ENCODE measurements at regions not wholly inside any gene's neighbourhood (a gene's known extent, or its start where the extent isn't known, plus 50 kb on each side); places are given as distances from the start of the nearest gene placed in this dataset.

GRCh38 chr17:79306424-79307318 is 232.0 kb downstream of the ENGASE start (continued):
- TF ChIP-seq GMEB1 (CRISPR knock-in tag; IDR thresholded peaks at IDR 0.05; ENCODE audit: borderline replicate concordance), result no peak
- no peak for TF ChIP-seq BCLAF1 (IDR thresholded peaks at IDR 0.05)
- TF ChIP-seq, protein P1, sequence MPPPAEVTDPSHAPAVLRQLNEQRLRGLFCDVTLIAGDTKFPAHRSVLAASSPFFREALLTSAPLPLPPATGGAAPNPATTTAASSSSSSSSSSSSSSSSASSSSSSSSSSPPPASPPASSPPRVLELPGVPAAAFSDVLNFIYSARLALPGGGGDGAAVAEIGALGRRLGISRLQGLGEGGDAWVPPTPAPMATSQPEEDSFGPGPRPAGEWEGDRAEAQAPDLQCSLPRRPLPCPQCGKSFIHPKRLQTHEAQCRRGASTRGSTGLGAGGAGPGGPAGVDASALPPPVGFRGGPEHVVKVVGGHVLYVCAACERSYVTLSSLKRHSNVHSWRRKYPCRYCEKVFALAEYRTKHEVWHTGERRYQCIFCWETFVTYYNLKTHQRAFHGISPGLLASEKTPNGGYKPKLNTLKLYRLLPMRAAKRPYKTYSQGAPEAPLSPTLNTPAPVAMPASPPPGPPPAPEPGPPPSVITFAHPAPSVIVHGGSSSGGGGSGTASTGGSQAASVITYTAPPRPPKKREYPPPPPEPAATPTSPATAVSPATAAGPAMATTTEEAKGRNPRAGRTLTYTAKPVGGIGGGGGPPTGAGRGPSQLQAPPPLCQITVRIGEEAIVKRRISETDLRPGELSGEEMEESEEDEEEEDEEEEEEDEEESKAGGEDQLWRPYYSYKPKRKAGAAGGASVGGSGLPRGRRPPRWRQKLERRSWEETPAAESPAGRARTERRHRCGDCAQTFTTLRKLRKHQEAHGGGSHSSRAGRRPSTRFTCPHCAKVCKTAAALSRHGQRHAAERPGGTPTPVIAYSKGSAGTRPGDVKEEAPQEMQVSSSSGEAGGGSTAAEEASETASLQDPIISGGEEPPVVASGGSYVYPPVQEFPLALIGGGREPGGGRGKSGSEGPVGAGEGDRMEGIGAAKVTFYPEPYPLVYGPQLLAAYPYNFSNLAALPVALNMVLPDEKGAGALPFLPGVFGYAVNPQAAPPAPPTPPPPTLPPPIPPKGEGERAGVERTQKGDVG (CRISPR knock-in tag; IDR thresholded peaks at IDR 0.05; ENCODE audit: borderline replicate concordance), result no peak
- TF ChIP-seq ZNF780A (CRISPR knock-in tag; IDR thresholded peaks at IDR 0.05), result no peak
- TF ChIP-seq IRF9 (CRISPR knock-in tag; IDR thresholded peaks at IDR 0.05; ENCODE audit: borderline replicate concordance), result no peak
- TF ChIP-seq ZNF564 (CRISPR knock-in tag; IDR thresholded peaks at IDR 0.05), result no peak

All from HepG2 (cell line).